Sciatic nerve (tissue), 2 donors: ENCODE measurements at regions not wholly inside any gene's neighbourhood (a gene's known extent, or its start where the extent isn't known, plus 50 kb on each side); places are given as distances from the start of the nearest gene placed in this dataset.

Experiments
- ATAC-seq: fragments of 200-7000 bp; cut with Tn5 transposase; one replicate; pipeline ENCODE4 v1.9.1; 2020; ENCODE audit warnings: mild to moderate bottlenecking, moderate library complexity
- DNase-seq: peaks from one replicate; pipeline ENCODE4 v3.0.0-alpha.2; 2020; ENCODE audit warnings: low spot score
- intact Hi-C: fragments of 100-400 bp; cut with DNase I; formaldehyde crosslinking; loops from one replicate; pipeline ENCODE4 v1.14.2; 2022
- donor health status: DM: no; HTN: no; CAD: no.
- donor health status: DM: no; HTN: no; CAD: no.

- DNase-seq: peak; percentile 72
- intact Hi-C loops: no loop called here
Observed at GRCh38 chr2:54387059-54387991, 68.8 kb upstream of the SPTBN1 start.

GRCh38 chr2:54388076-54388475 is 68.1 kb upstream of the SPTBN1 start:
- DNase-seq (no peak), ATAC-seq (no peak)
- intact Hi-C loops: no loop called here

More at GRCh38 chr2:54387059-54387991, 68.8 kb upstream of the SPTBN1 start:
- peak; percentile 80 for ATAC-seq

- ATAC-seq: no peak
- intact Hi-C loops: no loop called here
- no peak for DNase-seq
Observed at GRCh38 chr2:54392555-54393324, 63.4 kb upstream of the SPTBN1 start.

GRCh38 chr2:54394392-54394791 is 61.7 kb upstream of the SPTBN1 start:
- DNase-seq (no peak), ATAC-seq (peak; percentile 4)
- intact Hi-C loops: no loop called here

GRCh38 chr2:54396107-54396506 is 60.0 kb upstream of the SPTBN1 start:
- DNase-seq (no peak), ATAC-seq (no peak)
- intact Hi-C loops: no loop called here

- ATAC-seq: no peak
- intact Hi-C loops: no loop called here
- DNase-seq: no peak
Observed at GRCh38 chr2:54396798-54397197, 59.3 kb upstream of the SPTBN1 start.

GRCh38 chr2:54397426-54397825 is 58.7 kb upstream of the SPTBN1 start:
- ATAC-seq (no peak), DNase-seq (no peak)
- intact Hi-C loops: no loop called here

GRCh38 chr2:54401554-54401953 is 54.6 kb upstream of the SPTBN1 start:
- intact Hi-C loops: no loop called here
- ATAC-seq (peak; percentile 48), DNase-seq (no peak)

GRCh38 chr2:54402350-54402749 is 53.8 kb upstream of the SPTBN1 start:
- peak; percentile 88 for ATAC-seq
- intact Hi-C loops: no loop called here
- DNase-seq: peak; percentile 63

GRCh38 chr2:54403512-54404238 is 52.5 kb upstream of the SPTBN1 start:
- ATAC-seq (no peak), DNase-seq (no peak)
- intact Hi-C loops: no loop called here

GRCh38 chr2:54404270-54404669 is 51.9 kb upstream of the SPTBN1 start:
- ATAC-seq (peak; percentile 33), DNase-seq (no peak)
- intact Hi-C loops: no loop called here

- intact Hi-C loops: no loop called here
- ATAC-seq (no peak), DNase-seq (no peak)
Observed at GRCh38 chr2:54406031-54406430, 50.1 kb upstream of the SPTBN1 start.
